Keratinocyte (primary cell): ENCODE measurements at regions not wholly inside any gene's neighbourhood (a gene's known extent, or its start where the extent isn't known, plus 50 kb on each side); places are given as distances from the start of the nearest gene placed in this dataset.
"Not testable (repeated sequence)": the region's sequence is repeated elsewhere in the genome, so short reads cannot be mapped to it uniquely, and the experiment has no call there.

Experiments
- DNase-seq: peaks from one replicate; pipeline ENCODE4 v3.0.0-alpha.2; 2011; ENCODE audit warnings: low read depth, missing footprints, low spot score
- FAIRE-seq: peaks from 2 replicates; lab custom pipeline; 2011; peaks lifted over from hg19 to GRCh38; lab: Jason Lieb, UNC
- H2AFZ ChIP-seq: 2 replicates; pipeline ENCODE4 v1.6.0; 2012; ENCODE audit warnings: low read length, control low read depth, inconsistent platforms; ENCODE audit not compliant: control insufficient read depth
- H3K27ac ChIP-seq: 2 replicates; pipeline ENCODE4 v1.5.1; 2011; ENCODE audit warnings: low read length; ENCODE audit not compliant: control insufficient read depth, insufficient read depth
- H3K27me3 ChIP-seq: 3 replicates; pipeline ENCODE4 v1.6.0; 2011; ENCODE audit warnings: low read length; ENCODE audit not compliant: control insufficient read depth, insufficient read depth; ENCODE audit errors: extremely low read depth
- H3K36me3 ChIP-seq, 2 experiments: 2 replicates in 1 of 2; 3 replicates in 1 of 2; pipeline ENCODE4 v1.5.1; 2011; ENCODE audit warnings: low read length in 2 of 2, mild to moderate bottlenecking in 1 of 2; ENCODE audit not compliant: control insufficient read depth in 2 of 2, insufficient read depth in 2 of 2; ENCODE audit errors: extremely low read depth in 1 of 2
- H3K4me1 ChIP-seq: 3 replicates; pipeline ENCODE4 v1.5.1; 2011; ENCODE audit warnings: low read length; ENCODE audit not compliant: control insufficient read depth, insufficient read depth; ENCODE audit errors: extremely low read depth
- H3K4me2 ChIP-seq: 3 replicates; pipeline ENCODE4 v1.6.0; 2011; ENCODE audit warnings: low read depth, low read length; ENCODE audit not compliant: control insufficient read depth, insufficient read depth; ENCODE audit errors: extremely low read depth
- H3K4me3 ChIP-seq, 3 experiments: fragments of 200-600 bp in 1 of 3; sonication (generic) in 1 of 3; 2 replicates in 2 of 3; 3 replicates in 1 of 3; pipeline ENCODE4 v1.5.1; 2011 to 2016; ENCODE audit warnings: low read length in 3 of 3, mild to moderate bottlenecking in 3 of 3, control low read depth in 2 of 3, inconsistent platforms in 1 of 3, low read depth in 1 of 3, mixed read lengths in 1 of 3, mixed run types in 1 of 3, moderate library complexity in 1 of 3; ENCODE audit not compliant: control insufficient read depth in 2 of 3, insufficient read depth in 2 of 3; ENCODE audit errors: extremely low read depth in 1 of 3
- H3K79me2 ChIP-seq: 2 replicates; pipeline ENCODE4 v1.6.0; 2012; ENCODE audit warnings: low read length; ENCODE audit not compliant: control insufficient read depth, insufficient read depth
- H3K9ac ChIP-seq: 3 replicates; pipeline ENCODE4 v1.6.0; 2011; ENCODE audit warnings: low read length; ENCODE audit not compliant: control insufficient read depth, insufficient read depth; ENCODE audit errors: extremely low read depth
- H3K9me1 ChIP-seq: 3 replicates; pipeline ENCODE4 v1.6.0; 2011; ENCODE audit warnings: low read length; ENCODE audit not compliant: control insufficient read depth, insufficient read depth; ENCODE audit errors: extremely low read depth
- H3K9me3 ChIP-seq: 2 replicates; pipeline ENCODE4 v1.5.1; 2012; ENCODE audit warnings: low read depth, low read length; ENCODE audit not compliant: control insufficient read depth
- H4K20me1 ChIP-seq: 3 replicates; pipeline ENCODE4 v1.6.0; 2011; ENCODE audit warnings: low read length; ENCODE audit not compliant: control insufficient read depth, insufficient read depth; ENCODE audit errors: extremely low read depth
- EZH2 ChIP-seq: IDR thresholded peaks from one replicate; pipeline ENCODE4 v1.6.1; 2012; ENCODE audit warnings: inconsistent platforms, mild to moderate bottlenecking, low read length, moderate library complexity
- dilution Hi-C: fragments of 300-500 bp; cut with MboI; formaldehyde crosslinking; loops from one replicate; pipeline ENCODE4 v1.7.0; 2020; ENCODE audit warnings: low sequenced_read_pairs; ENCODE audit not compliant: extremely low pct_ligation_motif_present
- TF ChIP-seq, protein P1 (sequence below), 3 experiments: IDR thresholded peaks in 1 of 3; conservative IDR thresholded peaks in 1 of 3; optimal IDR thresholded peaks in 1 of 3; 2 replicates in 2 of 3; 3 replicates in 1 of 3; pipeline versions ENCODE3 to v1.5.1; 2011; ENCODE audit warnings: low read length in 3 of 3, mild to moderate bottlenecking in 3 of 3, moderate library complexity in 2 of 3, control low read depth in 1 of 3, inconsistent platforms in 1 of 3; ENCODE audit not compliant: insufficient read depth in 2 of 3; ENCODE audit errors: extremely low read depth in 1 of 3

DNA sequence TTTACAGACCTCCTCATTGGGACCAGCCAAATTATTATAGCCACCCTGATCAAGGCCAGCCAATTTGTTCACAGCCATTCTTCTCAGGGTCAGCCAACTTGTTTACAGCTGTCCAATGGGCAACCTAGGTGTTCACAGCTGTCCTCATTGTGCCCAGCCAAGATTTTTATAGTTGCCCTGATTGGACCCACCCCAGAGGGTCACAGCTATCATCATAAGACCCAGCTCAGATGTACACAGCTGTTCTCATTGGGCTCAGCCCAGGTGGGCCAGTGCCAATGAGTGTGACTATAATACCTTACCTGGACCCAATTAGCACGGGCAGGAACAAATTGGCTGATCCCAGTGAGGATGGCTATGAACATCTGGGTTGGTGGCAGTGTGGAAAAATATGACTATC lies 1151.8 kb downstream of the UQCRFS1 start:
- FAIRE-seq: no peak
- Histone ChIP-seq H2AFZ (no peak overlapping the region), H3K4me1 (no peaks in the 10 kb centered on the region), H3K9me3 (peaks cover 13% of the 10 kb centered on the region), H3K4me3 (no peak overlapping the region), H3K36me3 (no peaks in the 10 kb centered on the region), H3K9me1 (no peaks in the 10 kb centered on the region), H4K20me1 (no peaks in the 10 kb centered on the region), H3K79me2 (no peaks in the 10 kb centered on the region), H3K27ac (no peak overlapping the region), H3K27me3 (no peaks in the 10 kb centered on the region), H3K9ac (no peak overlapping the region), H3K4me2 (no peak overlapping the region)
- DNase-seq: no peak
- TF ChIP-seq, protein P1, sequence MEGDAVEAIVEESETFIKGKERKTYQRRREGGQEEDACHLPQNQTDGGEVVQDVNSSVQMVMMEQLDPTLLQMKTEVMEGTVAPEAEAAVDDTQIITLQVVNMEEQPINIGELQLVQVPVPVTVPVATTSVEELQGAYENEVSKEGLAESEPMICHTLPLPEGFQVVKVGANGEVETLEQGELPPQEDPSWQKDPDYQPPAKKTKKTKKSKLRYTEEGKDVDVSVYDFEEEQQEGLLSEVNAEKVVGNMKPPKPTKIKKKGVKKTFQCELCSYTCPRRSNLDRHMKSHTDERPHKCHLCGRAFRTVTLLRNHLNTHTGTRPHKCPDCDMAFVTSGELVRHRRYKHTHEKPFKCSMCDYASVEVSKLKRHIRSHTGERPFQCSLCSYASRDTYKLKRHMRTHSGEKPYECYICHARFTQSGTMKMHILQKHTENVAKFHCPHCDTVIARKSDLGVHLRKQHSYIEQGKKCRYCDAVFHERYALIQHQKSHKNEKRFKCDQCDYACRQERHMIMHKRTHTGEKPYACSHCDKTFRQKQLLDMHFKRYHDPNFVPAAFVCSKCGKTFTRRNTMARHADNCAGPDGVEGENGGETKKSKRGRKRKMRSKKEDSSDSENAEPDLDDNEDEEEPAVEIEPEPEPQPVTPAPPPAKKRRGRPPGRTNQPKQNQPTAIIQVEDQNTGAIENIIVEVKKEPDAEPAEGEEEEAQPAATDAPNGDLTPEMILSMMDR (optimal IDR thresholded peaks at IDR 0.05 in 1 of 3, IDR thresholded peaks at IDR 0.05 in 1 of 3, conservative IDR thresholded peaks at IDR 0.05 in 1 of 3; ENCODE audit: extremely low read depth in 1 of 3, insufficient read depth in 2 of 3, low read length in 3 of 3): no peak
- TF ChIP-seq EZH2: no peak
- dilution Hi-C loops: no loop called here

DNA sequence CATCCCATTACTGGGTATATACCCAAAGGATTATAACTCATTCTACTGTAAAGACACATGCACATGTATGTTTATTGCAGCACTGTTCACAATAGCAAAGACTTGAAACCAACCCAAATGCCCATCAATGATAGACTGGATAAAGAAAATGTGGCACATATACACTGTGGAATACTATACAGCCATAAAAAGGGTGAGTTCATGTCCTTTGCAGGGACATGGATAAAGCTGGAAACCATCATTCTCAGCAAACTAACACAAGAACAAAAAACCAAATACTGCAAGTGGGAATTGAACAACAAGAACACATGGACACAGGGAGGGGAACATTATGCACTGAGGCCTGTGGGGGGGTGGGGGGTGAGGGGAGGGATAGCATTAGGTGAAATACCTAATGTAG lies 1155.9 kb downstream of the UQCRFS1 start:
- FAIRE-seq, H2AFZ ChIP-seq, H3K9ac ChIP-seq, H3K4me3 ChIP-seq, dilution Hi-C loops, H3K27ac ChIP-seq, H4K20me1 ChIP-seq, H3K4me1 ChIP-seq, H3K9me1 ChIP-seq, DNase-seq, H3K36me3 ChIP-seq, H3K27me3 ChIP-seq, H3K4me2 ChIP-seq, H3K79me2 ChIP-seq: not testable (repeated sequence)
- H3K9me3 ChIP-seq: peaks cover 13% of the 10 kb centered on the region

DNA sequence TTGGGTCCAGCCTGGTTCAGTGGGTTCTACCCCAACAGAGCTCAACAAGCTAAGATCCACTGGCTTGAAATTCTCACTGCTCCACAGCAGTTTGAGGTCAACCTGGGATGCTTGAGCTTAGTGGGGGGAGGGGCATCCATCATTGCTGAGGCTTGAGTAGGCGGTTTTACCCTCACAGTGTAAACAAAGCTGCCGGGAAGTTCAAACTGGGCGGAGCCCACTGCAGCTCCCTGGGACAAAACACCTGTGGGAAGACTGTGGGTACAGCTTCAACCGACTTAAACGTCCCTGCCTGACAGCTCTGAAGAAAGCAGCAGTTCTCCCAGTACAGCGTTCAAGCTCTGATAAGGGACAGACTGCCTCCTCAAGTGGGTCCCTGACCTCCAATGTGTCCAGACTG lies 1161.9 kb downstream of the UQCRFS1 start:
- no peak overlapping the region for H3K4me2 ChIP-seq
- H2AFZ ChIP-seq: no peak overlapping the region

More for the DNA sequence above, 1161.9 kb downstream of the UQCRFS1 start:
- TF ChIP-seq, protein P1 (optimal IDR thresholded peaks at IDR 0.05 in 1 of 3, IDR thresholded peaks at IDR 0.05 in 1 of 3, conservative IDR thresholded peaks at IDR 0.05 in 1 of 3; ENCODE audit: extremely low read depth in 1 of 3, insufficient read depth in 2 of 3, low read length in 3 of 3): no peak
- TF ChIP-seq EZH2: no peak
- no peaks in the 10 kb centered on the region for H3K4me1 ChIP-seq
- no peaks in the 10 kb centered on the region for H3K9me1 ChIP-seq
- no peaks in the 10 kb centered on the region for H3K79me2 ChIP-seq
- peaks cover 6% of the 10 kb centered on the region for H3K9me3 ChIP-seq
- dilution Hi-C loops: no loop called here
- no peak overlapping the region for H3K27ac ChIP-seq
- no peak overlapping the region for H3K9ac ChIP-seq
- H4K20me1 ChIP-seq: no peaks in the 10 kb centered on the region
- no peaks in the 10 kb centered on the region for H3K27me3 ChIP-seq
- FAIRE-seq: no peak
- no peak overlapping the region for H3K4me3 ChIP-seq
- DNase-seq: no peak
- H3K36me3 ChIP-seq: no peaks in the 10 kb centered on the region
